Osteocyte (in vitro differentiated cells): ENCODE measurements at regions not wholly inside any gene's neighbourhood (a gene's known extent, or its start where the extent isn't known, plus 50 kb on each side); places are given as distances from the start of the nearest gene placed in this dataset.

Experiments used
- DNase-seq: peaks from one replicate; pipeline ENCODE4 v3.0.0; 2021; ENCODE audit warnings: mixed read lengths; ENCODE audit not compliant: unreplicated experiment; ENCODE audit errors: extremely low spot score
- H3K27ac Mint-ChIP-seq: one replicate; pipeline ENCODE4 v1.8.0; 2021; ENCODE audit warnings: mild to moderate bottlenecking, mixed read lengths; ENCODE audit not compliant: unreplicated experiment
- H3K27me3 Mint-ChIP-seq: one replicate; pipeline ENCODE4 v1.8.0; 2021; ENCODE audit warnings: mixed read lengths; ENCODE audit not compliant: unreplicated experiment
- H3K36me3 Mint-ChIP-seq: one replicate; pipeline ENCODE4 v1.8.0; 2021; ENCODE audit warnings: mixed read lengths; ENCODE audit not compliant: unreplicated experiment
- H3K4me1 Mint-ChIP-seq: one replicate; pipeline ENCODE4 v1.8.0; 2021; ENCODE audit warnings: mixed read lengths; ENCODE audit not compliant: unreplicated experiment
- H3K4me3 Mint-ChIP-seq: one replicate; pipeline ENCODE4 v1.8.0; 2021; ENCODE audit warnings: mild to moderate bottlenecking, moderate library complexity, mixed read lengths; ENCODE audit not compliant: unreplicated experiment
- H3K9me3 Mint-ChIP-seq: one replicate; pipeline ENCODE4 v1.8.0; 2021; ENCODE audit warnings: mixed read lengths; ENCODE audit not compliant: unreplicated experiment
- CTCF ChIP-seq: fragments of 200-600 bp; sonication (generic); IDR thresholded peaks from 2 replicates; pipeline ENCODE4 v1.5.0; 2021; ENCODE audit warnings: antibody characterized with exemption, mild to moderate bottlenecking, moderate library complexity

- TF ChIP-seq CTCF, result no peak
- Mint-ChIP-seq H3K4me1 (peaks cover 14% of the 10 kb centered on the region), H3K27me3 (peaks cover 60% of the 10 kb centered on the region), H3K4me3 (peak overlapping the region; percentile 74), H3K27ac (no peak overlapping the region), H3K36me3 (peaks cover 4% of the 10 kb centered on the region), H3K9me3 (no peaks in the 10 kb centered on the region)
- no peak for DNase-seq
Observed at GRCh38 chr9:17906176-17906840, 327.4 kb downstream of the SH3GL2 start.

GRCh38 chr9:17906841-17907778 lies 328.2 kb downstream of the SH3GL2 start:
- H3K36me3 Mint-ChIP-seq, result peaks cover 4% of the 10 kb centered on the region
- no peaks in the 10 kb centered on the region for H3K9me3 Mint-ChIP-seq
- no peak for TF ChIP-seq CTCF
- peaks cover 14% of the 10 kb centered on the region for H3K4me1 Mint-ChIP-seq
- DNase-seq, result no peak
- H3K27ac Mint-ChIP-seq, result no peak overlapping the region
- peak overlapping the region; percentile 74 for H3K4me3 Mint-ChIP-seq
- H3K27me3 Mint-ChIP-seq, result peaks cover 60% of the 10 kb centered on the region

GRCh38 chr9:17907779-17908508 lies 329.1 kb downstream of the SH3GL2 start:
- no peaks in the 10 kb centered on the region for H3K9me3 Mint-ChIP-seq
- no peak overlapping the region for H3K27ac Mint-ChIP-seq
- DNase-seq, result no peak
- TF ChIP-seq CTCF, result no peak
- peaks cover 4% of the 10 kb centered on the region for H3K36me3 Mint-ChIP-seq
- no peak overlapping the region for H3K4me3 Mint-ChIP-seq
- H3K27me3 Mint-ChIP-seq, result peaks cover 52% of the 10 kb centered on the region
- peaks cover 14% of the 10 kb centered on the region for H3K4me1 Mint-ChIP-seq

- Mint-ChIP-seq H3K4me1 (no peaks in the 10 kb centered on the region), H3K27me3 (peaks cover 11% of the 10 kb centered on the region), H3K4me3 (no peak overlapping the region), H3K9me3 (no peaks in the 10 kb centered on the region), H3K27ac (no peak overlapping the region), H3K36me3 (no peaks in the 10 kb centered on the region)
- TF ChIP-seq CTCF, result no peak
- DNase-seq, result no peak
Observed at GRCh38 chr9:17926246-17926645, 347.4 kb downstream of the SH3GL2 start.
